GM19455 (cell line): ENCODE measurements at regions not wholly inside any gene's neighbourhood (a gene's known extent, or its start where the extent isn't known, plus 50 kb on each side); places are given as distances from the start of the nearest gene placed in this dataset.

Source experiments
- ATAC-seq: cut with Tn5 transposase; IDR thresholded peaks from one replicate; pipeline ENCODE4 v1.9.1; 2021; ENCODE audit not compliant: unreplicated experiment

DNA sequence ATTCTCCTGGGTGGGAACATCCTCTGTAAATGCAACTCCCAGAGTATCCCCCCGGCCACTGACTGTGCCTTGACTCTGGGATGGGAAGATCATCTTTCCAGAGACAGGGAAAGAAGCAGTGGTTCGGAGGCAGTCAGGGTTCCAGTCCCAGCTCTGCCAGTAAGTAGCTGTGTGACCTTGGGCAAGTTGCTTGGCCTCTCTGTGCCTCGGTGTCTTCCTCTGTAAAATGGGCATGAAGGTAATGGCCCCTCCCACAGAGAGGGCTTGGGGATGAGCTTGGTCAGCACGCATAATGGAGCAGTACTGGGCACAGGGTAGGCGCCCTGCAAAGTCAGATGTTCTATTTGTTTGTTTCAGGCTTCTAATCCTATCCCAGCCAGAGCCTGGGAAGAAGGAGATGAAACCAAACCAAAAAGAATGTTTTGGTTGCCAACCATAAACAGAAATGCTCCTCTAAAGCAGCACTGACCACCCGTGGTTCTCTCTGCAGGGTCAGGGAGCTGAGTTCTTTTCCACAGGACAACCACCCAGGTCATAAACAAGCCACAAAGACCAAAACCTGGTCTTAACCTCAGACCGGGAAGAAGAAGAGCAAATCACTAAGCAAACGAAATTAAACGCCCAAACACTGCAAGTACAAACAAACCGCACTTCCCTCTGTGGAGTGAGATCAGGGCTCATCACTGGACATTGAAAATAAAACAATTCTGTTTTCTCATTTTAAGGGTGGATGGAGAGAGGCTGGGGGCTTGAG, 381.0 kb upstream of the SULF2 start:
- no peak for ATAC-seq

DNA sequence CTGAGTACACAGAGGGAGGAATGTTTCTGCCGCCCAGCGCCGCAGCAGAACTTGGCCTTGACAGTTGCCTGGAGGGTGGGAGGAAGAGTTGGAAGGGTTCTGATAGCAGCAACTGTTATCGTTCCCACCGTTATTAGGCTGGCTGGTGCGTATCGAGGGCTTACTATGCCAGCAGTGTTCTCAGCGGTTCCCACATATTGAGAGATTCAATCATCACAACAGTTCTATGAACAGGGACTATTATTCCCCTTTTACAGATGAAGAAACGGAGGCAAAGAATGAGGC, 380.1 kb upstream of the SULF2 start:
- no peak for ATAC-seq

DNA sequence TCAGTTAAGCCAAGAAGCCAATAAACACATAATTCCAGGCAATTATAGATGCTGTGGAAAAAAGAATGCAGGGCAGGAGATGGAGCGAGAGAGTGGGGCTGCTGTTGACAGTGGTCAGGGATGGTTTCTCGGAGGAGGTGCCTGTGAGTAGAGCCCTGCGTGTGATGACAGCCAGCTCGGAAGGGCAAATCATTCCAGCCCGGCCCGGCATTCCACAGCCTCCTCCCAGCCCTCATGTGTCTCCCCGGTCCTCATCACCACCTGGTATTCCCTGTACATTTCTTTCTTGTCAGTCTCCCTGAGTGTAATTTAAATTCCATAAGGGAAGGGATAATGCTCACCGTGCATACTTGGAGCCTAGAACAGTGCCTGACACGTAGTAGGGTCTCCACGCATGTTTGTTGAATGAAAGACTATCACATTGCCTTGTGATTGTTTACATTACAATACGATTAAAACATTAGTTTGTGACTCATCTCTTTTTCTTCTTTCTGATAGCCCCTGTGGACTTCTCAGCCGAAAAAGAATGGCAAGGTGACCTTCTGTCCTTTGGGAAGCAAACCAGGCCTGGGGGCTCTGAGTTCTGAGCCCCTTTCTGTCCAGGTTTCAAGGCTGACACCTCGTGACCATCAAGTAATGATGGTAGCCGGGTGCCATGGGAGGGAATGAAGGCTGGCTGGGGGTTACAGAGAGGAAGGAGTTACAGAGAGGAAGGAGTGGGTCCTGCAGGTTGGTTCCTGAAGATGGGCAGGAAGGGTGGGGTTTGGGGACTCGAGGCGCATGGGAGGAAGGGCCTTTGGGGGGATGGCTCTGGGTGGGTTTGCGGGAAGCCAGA, 379.5 kb upstream of the SULF2 start:
- no peak for ATAC-seq

DNA sequence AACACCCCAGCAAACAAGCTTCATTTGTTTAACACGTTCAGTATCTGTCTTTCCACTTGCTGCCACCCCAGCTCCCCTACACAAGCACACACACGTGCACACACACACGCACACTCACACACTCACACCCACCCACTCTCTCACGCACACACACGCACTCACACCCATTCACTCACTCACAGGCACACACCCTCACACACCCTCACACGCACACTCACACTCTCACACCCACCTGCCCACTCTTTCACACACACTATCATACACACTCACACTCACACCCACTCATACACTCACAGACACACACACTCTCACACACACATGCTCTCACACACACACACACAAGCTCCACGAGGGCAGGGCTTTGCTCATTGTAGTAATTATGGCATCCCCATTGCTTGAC, 378.8 kb upstream of the SULF2 start:
- no peak for ATAC-seq

DNA sequence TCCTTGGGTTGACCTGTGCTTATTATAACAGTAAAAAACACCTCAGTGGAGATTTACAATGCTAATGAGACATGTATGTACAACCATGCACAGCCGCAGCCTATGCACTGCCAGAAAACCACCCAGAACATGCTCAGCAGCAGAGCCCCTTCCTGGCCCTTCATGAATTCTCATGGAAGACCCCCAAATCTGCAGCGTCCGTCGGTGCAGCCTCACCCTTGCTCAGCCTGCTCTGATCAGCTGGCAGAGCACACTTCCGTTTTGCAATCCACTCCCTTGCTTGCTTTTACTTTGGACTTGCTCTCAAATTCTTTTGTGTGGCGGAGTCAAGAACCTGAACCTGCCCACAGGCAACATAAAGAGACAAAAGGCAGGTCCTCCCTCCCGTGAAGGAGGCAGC, 378.2 kb upstream of the SULF2 start:
- ATAC-seq = no peak

DNA sequence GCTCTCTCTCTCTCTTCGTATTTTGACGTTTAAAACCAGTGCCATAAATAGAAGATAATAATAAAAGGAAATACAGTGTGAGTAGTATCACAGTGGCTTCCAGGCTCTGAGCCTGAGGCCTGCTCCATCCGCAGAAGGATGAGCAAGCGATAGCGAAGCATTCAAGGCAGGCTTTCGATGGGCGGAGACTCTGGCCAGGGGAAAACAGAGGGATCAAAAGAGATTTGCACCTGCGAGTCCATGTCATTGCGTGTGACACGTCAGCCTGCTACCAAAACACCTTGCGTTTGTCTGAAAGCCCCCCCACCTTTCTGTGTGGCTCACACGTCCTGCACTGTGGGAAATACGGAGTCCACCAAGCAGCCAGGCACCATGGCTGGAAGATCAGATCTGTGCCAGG, 377.3 kb upstream of the SULF2 start:
- ATAC-seq = no peak

DNA sequence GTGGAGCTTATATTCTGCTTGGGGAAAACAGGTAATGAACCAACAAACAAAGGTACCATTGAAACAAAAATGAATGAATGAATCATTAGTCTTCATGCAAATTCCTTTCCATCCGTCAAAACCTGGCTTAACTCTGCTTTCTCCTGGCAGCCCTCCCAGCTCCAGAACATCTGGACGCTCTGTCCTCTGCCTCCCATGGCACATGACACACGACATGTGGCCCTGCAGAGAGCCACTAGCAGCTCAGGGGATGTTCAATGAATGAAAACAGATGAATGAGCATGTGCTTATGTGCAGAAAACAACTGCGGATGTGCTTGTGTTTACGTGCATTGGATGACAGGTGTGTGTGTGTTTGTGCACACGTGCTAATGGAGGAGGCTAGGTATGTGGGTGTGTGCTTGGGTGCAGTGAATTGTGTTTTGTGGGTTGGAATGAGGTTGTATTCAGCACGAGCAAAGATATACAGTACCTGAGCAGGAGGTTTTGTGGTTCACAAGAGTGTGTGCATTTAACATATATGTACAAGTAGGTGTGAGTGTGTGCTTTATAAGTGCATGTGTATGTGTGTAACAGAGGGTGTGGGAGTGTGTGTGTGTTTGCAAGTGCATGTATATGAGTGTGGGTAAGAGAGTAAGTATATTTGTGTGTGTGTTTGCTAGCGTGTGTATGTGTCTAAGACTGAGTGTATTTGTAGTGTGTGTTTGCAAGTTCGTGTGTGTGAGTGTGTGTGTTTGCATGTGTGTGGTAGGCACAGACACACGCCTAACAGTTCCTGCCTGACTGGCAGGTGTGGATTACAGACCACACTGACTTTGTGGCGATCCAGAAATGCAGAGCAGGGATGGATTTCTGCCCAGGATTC, 374.1 kb upstream of the SULF2 start:
- ATAC-seq = no peak

DNA sequence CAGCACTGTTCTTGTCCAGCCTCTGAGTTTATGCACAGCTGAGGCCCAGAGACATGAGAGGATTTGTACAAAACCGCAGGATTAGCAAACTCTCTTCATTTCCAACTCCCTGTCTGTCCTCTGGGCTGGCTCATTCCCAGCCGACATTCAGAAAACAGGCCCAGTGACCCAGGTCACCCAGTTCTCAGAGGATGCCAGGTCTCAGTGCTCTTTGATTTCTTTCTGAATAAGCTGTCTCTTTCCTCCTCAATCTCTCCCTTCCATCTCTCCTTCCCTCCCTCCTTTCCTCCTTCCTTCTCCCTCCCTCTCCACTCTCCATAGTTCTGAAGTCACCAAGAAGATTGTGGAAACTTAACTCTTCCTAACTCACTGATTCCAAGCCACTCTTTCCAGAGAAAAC, 372.7 kb upstream of the SULF2 start:
- ATAC-seq = no peak

DNA sequence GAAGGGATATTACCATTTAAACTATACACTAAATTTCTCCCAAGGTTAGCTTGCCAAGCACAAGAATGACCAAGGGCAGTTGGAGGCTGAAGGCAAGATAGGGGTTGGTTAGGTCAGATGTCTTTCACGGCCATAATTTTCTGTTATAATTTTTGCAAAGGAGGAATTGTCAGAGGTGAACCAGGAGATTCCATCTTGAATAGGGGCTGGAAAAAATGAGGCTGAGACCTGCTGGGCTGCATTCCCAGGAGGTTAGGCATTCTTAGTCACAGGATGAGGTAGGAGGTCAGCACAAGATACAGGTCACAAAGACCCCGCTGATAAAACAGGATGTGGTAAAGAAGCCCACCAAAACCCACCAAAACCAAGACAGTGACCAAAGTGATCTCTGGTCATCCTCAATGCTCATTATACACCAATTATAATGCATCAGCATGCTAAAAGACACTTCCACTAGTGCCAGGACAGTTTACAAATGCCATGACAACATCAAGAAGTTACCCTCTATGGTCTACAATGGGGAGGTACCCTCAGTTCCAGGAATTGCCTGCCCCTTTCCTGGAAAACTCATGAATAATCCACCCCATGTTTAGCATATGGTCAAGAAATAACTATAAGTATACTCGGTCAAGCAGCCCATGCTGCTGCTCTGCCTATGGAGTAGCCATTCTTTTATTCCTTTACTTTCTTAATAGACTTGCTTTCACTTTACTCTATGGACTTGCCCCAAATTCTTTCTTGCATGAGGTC, 371.8 kb upstream of the SULF2 start:
- ATAC-seq = no peak

DNA sequence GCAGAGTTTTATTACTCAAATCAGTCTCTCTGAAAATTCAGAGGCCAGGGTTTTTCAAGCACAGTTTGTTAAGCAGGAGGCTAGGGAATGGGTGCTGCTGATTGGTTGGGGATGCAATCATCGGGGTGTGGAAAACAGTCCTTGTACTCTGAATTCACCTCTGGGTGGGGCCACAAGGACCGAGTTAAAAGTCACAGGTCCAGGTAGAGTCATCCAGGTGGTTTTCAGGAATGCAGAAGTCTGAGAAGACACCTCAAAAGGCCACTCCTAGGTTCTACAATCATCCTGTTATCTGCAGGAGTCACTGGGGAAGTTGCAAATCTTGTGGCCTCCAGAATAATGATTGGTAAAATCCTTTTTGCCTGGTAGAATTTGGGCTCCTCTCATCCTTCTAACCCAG, 371.2 kb upstream of the SULF2 start:
- ATAC-seq = no peak

DNA sequence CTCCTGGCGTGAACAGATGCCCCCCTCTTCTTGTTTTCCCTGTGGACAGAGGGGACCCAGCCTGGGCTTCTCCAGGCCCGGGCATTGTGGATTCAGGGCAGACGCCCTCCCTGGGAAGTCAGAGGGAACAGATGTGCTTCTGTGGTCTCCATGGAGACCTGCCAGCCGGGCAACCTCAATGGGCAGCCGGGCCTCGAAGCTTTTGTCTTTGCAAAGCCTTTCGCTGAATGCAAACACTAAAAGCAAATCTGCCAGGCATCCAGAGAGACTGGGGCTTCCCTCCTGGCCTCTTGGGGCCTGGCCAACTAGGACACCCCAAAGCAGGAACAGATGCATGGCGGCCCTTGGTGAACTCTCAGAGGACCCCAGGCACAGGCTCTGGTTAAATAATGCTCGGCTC, 370.0 kb upstream of the SULF2 start:
- no peak for ATAC-seq

DNA sequence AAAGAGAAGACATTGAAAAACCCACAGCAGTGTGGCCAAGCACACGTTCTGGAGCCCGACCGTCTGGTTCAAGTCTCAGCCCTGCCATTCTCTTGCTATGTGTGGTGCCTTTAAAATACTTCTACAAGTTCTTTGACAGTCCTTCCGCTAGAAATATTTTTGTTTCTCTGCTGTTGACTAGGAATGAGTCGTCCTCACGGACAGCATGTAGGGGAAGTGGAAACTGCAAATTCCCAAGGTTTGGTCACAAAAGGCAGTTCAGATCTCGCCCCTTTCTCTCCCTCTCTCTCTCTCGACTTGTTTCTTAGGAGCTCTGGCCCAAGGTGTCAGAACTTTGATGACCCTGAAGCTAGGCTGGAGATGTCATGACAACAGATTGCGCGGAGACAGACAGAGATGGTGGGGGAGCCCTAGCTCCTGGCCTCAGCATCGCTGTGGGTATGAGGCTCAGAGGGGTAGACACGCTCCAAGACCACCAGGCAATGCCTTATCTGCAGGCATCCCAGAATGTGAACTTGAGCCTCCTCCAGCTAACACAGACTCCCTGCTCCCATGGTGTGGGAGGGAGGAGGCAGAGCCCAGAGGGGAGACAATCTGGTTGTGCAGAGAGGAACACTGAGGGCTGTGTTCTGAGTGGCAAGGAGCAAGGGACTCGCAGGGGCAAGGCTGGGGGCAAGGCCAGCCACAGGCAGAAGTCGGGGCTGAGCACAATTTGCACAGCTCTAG, 368.9 kb upstream of the SULF2 start:
- ATAC-seq = no peak

DNA sequence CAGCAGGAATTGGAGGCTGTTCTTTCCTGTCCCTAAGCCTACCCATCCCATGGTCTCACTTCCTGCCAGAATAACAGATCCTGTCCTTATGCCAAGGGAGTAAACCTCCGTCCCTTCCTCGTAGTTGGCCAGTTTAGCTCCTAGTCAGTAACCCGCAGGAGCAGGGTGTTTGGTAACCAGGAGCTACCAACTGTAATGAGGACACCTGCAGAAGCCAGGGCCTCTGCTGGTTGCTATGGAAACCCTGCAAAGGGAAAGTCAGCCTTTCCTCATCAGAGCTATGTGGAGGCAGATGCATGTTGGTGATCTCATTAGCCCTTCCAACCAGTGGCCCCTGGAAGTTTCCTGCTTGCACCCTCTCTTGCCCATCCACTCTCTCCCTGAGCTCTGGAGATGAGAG, 368.2 kb upstream of the SULF2 start:
- ATAC-seq = no peak

DNA sequence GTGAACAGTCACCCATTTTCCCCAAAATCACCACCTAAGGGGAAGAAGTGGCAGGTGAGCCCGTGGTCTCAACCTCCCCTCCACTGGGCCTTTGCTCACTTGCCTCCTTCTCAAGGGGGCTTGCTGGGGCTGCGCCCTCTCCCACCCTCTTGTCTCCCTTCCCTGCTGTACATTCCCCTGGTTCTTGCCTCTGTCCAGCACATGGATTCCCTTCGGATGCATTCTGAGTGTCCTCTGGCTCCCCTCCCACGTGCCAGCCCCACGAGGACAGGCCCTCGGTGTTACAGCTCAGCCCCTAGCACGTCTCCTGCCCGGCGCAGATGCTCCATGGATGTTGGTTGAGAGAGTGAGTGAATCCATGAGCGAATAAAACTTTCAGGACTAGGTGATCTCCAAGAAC, 367.8 kb upstream of the SULF2 start:
- ATAC-seq = no peak

DNA sequence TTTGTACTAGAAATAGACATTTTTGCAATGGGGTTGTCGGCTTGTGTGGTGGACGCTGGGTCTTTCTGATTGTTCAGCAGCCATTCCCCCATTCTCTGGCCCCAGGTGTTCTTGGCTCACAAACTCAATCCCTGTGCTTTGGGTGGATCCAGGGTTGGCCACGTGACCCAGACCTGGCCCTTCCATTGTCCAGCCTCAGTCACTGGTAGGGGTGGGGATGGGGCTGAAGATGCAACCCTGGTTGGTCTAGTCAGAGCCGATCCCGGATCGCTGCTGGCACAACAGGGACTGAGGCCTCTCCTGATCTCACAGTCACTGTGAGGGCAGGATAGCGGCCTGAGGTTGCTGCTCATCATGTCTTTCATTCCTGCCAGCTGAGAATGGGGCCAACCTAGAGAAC, 365.3 kb upstream of the SULF2 start:
- ATAC-seq = no peak

DNA sequence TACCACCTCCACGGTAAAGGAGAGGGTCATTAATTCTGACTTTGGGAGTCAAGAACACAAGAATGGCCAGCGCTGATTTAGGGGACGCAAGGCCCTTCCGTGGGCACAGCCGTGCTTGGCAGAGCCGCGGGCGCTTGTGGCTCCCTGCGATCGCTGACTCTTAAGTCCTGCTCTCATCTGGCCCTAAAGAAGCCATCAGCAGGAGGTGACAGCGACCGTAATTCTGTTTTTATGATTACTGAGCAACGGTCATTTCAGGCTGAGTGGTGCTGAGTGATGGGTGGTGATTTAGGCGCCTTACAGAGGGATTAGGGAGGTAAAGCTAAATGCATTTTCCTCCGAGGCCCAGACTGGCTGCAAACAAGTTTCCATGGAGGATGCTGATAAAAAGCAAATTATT, 364.6 kb upstream of the SULF2 start:
- ATAC-seq = no peak

DNA sequence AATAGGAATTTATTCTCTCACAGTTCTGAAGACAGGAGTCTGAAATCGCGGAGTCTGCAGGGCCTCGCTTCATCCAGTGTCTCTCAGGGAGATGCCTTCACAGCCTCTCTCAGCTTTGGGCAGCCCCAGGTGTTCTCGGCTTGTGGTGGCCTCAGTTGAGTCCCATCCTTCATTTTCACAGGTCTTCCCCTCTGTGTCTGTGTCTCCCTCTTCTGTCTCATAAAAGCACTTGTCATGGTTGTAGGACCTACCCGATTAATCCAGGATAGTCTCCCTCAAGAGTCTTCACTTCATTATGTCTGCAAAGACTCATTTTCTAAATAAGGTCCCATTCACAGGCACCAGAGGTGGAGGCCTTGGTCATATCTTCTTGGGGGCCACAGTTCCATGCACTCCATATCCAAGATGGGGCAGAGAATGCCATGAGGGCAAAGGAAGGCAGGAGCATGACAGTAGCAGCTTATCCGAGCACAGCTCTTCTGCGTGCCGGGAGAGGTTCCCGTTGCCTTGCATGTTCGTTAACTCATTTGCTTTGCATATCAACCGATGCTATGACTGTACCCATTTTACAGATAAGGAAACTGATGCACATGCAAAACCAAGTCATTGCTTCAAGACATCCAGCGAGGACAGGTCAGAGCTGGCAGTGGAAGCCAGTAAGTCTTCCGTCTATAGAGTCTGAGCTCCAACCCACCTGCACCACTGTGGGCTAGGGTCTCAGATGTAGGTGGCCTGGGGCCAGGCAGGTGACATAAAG, 363.8 kb upstream of the SULF2 start:
- ATAC-seq = no peak

DNA sequence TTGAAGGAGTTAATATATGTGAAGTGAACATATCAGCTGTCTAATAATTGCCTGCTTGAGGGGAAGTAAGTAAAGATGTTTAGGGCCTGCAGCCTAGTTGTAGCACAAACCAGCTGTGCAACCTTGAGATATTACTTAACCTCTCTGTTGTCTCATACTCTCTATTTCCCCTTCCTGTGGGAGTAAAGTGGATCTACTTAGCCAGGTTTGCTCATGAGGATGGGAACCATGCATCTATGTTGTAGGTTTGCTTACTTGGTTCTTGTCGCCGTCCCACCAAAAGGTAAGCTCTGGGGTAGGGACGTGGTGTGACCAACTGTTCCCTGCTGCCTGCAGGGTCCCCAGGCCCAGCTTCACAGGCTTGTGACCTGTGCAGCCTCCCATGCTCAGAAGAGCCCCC, 362.7 kb upstream of the SULF2 start:
- no peak for ATAC-seq

DNA sequence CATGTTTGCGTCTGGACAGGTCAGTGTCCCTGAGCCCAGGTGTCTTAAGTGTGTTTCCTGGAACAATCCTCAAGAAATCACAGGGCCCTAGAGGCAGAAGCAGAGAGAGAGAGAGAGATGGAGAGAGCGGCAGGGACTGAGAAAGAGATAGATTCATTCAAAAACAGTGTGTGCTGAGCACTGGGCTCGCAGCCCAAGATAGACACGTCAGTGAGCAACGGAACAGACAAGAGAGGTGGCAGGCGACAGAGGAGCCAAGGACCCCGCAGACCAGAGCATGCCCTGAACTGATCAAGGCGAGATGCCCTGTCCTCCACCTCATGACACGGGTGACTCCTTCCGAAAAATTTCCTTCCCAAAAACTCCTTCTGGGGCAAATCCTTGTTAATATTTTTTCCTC, 362.0 kb upstream of the SULF2 start:
- no peak for ATAC-seq

DNA sequence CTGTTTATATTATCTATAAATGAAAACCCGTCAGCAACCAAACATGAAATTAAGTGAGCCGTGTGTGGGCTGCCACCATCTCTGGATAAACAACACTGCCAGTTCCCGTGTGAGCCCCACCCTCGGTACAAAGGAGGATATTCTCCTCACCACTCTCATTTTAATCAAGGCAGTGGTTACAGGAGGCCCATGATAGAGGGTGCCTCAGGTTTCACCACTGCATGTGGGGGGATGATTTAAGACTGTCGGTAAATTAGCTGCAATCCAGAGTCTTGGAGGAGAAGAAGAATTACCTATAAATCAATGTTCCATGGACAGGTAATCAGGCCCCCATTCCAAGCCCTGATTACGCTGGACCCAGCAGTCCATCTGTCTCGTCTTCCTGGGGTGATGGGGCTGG, 361.6 kb upstream of the SULF2 start:
- ATAC-seq = no peak
